GM12891 (cell line): ENCODE measurements at regions not wholly inside any gene's neighbourhood (a gene's known extent, or its start where the extent isn't known, plus 50 kb on each side); places are given as distances from the start of the nearest gene placed in this dataset.

Experiments
- POLR2A ChIP-seq: IDR thresholded peaks from 2 replicates; pipeline ENCODE4 v1.6.1; 2011; ENCODE audit warnings: low read depth, low read length, control low read depth
- POLR2AphosphoS5 ChIP-seq: IDR thresholded peaks from 2 replicates; pipeline ENCODE4 v1.6.1; 2011; ENCODE audit warnings: low read depth, low read length, control low read depth
- POU2F2 ChIP-seq: IDR thresholded peaks from 2 replicates; pipeline ENCODE4 v1.6.1; 2011; ENCODE audit warnings: low read depth, mild to moderate bottlenecking, control low read depth, low read length, moderate library complexity
- TAF1 ChIP-seq: IDR thresholded peaks from 2 replicates; pipeline ENCODE4 v1.6.1; 2011; ENCODE audit warnings: low read depth, low read length, control low read depth

- TF ChIP-seq POLR2AphosphoS5 = no peak
- TF ChIP-seq TAF1 = no peak
- no peak for TF ChIP-seq POLR2A
- no peak for TF ChIP-seq POU2F2
Observed at GRCh38 chr1:214918745-214919144, 163.8 kb upstream of the KCNK2 start.
